SK-N-SH (cell line): ENCODE measurements at regions not wholly inside any gene's neighbourhood (a gene's known extent, or its start where the extent isn't known, plus 50 kb on each side); places are given as distances from the start of the nearest gene placed in this dataset.

Source experiments
- CTCF ChIA-PET: fragments of 300-600, 350-600 bp; formaldehyde crosslinking; extraction: SDS; loops from one replicate; lab custom pipeline; 2021; lab: Yijun Ruan, JAX
- POLR2A ChIA-PET: fragments of 350-600 bp; sonication (Branson Sonifier 250); formaldehyde crosslinking; extraction: SDS; loops from one replicate; lab custom pipeline; 2020; ENCODE audit warnings: antibody characterized with exemption, inconsistent platforms; lab: Yijun Ruan, JAX
- DNase-seq: peaks from one replicate; pipeline ENCODE4 v3.0.0; 2012
- H2AFZ ChIP-seq: fragments of 200-600 bp; sonication (generic); 2 replicates; pipeline ENCODE4 v1.8.1; 2016; ENCODE audit warnings: antibody characterized with exemption, mild to moderate bottlenecking, low read depth
- H3F3A ChIP-seq: fragments of 200-600 bp; sonication (generic); replicated peaks from 2 replicates; pipeline ENCODE3; 2016; ENCODE audit warnings: antibody characterized with exemption, mild to moderate bottlenecking; ENCODE audit not compliant: insufficient read depth
- H3K27ac ChIP-seq, 2 experiments: fragments of 200-500 bp in 1 of 2; fragments of 200-600 bp in 1 of 2; sonication (Bioruptor generic) in 1 of 2; sonication (generic), shearing (Covaris generic) in 1 of 2; 2 replicates each; pipeline versions ENCODE4 v1.5.1 to v1.6.1; 2014 to 2016; ENCODE audit warnings: low read depth in 2 of 2, inconsistent platforms in 1 of 2, low read length in 1 of 2, mild to moderate bottlenecking in 1 of 2, mixed read lengths in 1 of 2
- H3K27me3 ChIP-seq: fragments of 200-600 bp; sonication (generic), shearing (Covaris generic); 2 replicates; pipeline ENCODE4 v1.6.1; 2016; ENCODE audit warnings: mixed run types; ENCODE audit not compliant: insufficient read depth
- H3K36me3 ChIP-seq, 2 experiments: fragments of 200-500 bp in 1 of 2; fragments of 200-600 bp in 1 of 2; sonication (Bioruptor generic) in 1 of 2; sonication (generic) in 1 of 2; replicated peaks in 1 of 2; 2 replicates each; pipeline versions ENCODE3 to v1.5.1; 2014 to 2016; ENCODE audit warnings: low read length in 1 of 2, mild to moderate bottlenecking in 1 of 2; ENCODE audit not compliant: insufficient read depth in 2 of 2, control insufficient read depth in 1 of 2
- H3K4me1 ChIP-seq, 2 experiments: fragments of 200-500 bp in 1 of 2; fragments of 200-600 bp in 1 of 2; sonication (Bioruptor generic) in 1 of 2; sonication (generic), shearing (Covaris generic) in 1 of 2; 2 replicates each; pipeline versions ENCODE4 v1.5.1 to v1.6.1; 2014 to 2016; ENCODE audit warnings: low read depth in 1 of 2, low read length in 1 of 2, mixed run types in 1 of 2; ENCODE audit not compliant: insufficient read depth in 2 of 2, control insufficient read depth in 1 of 2
- H3K4me2 ChIP-seq: fragments of 200-600 bp; sonication (generic), shearing (Covaris generic); 2 replicates; pipeline ENCODE4 v1.6.1; 2017; ENCODE audit warnings: mixed run types
- H3K4me3 ChIP-seq, 2 experiments: fragments of 200-500 bp in 1 of 2; fragments of 200-600 bp in 1 of 2; sonication (Bioruptor generic) in 1 of 2; sonication (generic), shearing (Covaris generic) in 1 of 2; 2 replicates each; pipeline versions ENCODE4 v1.5.1 to v1.8.1; 2014 to 2016; ENCODE audit warnings: low read depth in 2 of 2, inconsistent platforms in 1 of 2, low read length in 1 of 2, mild to moderate bottlenecking in 1 of 2, mixed read lengths in 1 of 2, moderate library complexity in 1 of 2
- H3K79me2 ChIP-seq: fragments of 200-600 bp; sonication (generic); 2 replicates; pipeline ENCODE4 v1.8.1; 2017; ENCODE audit warnings: mild to moderate bottlenecking; ENCODE audit not compliant: insufficient read depth
- H3K9ac ChIP-seq: fragments of 200-600 bp; sonication (generic); 2 replicates; pipeline ENCODE4 v1.6.1; 2017; ENCODE audit warnings: mixed run types
- H3K9me2 ChIP-seq: fragments of 200-600 bp; sonication (generic); 2 replicates; pipeline ENCODE4 v1.6.1; 2017; ENCODE audit warnings: mixed run types
- H3K9me3 ChIP-seq: fragments of 200-600 bp; sonication (generic); 2 replicates; pipeline ENCODE4 v1.6.1; 2017; ENCODE audit warnings: mixed run types, mild to moderate bottlenecking, moderate library complexity
- H4K20me1 ChIP-seq: fragments of 200-600 bp; sonication (generic); 2 replicates; pipeline ENCODE4 v1.6.1; 2017; ENCODE audit warnings: mild to moderate bottlenecking, mixed run types; ENCODE audit not compliant: insufficient read depth
- CHD2 ChIP-seq: fragments of 150-350 bp; IDR thresholded peaks from 2 replicates; pipeline ENCODE4 v1.6.1; 2018; ENCODE audit warnings: low read length; ENCODE audit not compliant: partially characterized antibody
- ELF1 ChIP-seq: IDR thresholded peaks from 2 replicates; pipeline ENCODE4 v1.4.0; 2012
- FOSL2 ChIP-seq: IDR thresholded peaks from 2 replicates; pipeline ENCODE4 v1.4.0; 2012; ENCODE audit warnings: low read depth, mild to moderate bottlenecking, moderate library complexity, borderline replicate concordance
- GABPA ChIP-seq: IDR thresholded peaks from 2 replicates; pipeline ENCODE4 v1.4.0; 2012; ENCODE audit warnings: low read depth, mild to moderate bottlenecking
- MEF2A ChIP-seq: IDR thresholded peaks from 2 replicates; pipeline ENCODE4 v1.4.0; 2012; ENCODE audit warnings: low read depth, borderline replicate concordance
- MXI1 ChIP-seq: IDR thresholded peaks from 2 replicates; pipeline ENCODE4 v1.6.1; 2012; ENCODE audit warnings: mild to moderate bottlenecking, low read depth, low read length, improper control_type of control experiment
- NFIC ChIP-seq: IDR thresholded peaks from 2 replicates; pipeline ENCODE4 v1.4.0; 2012; ENCODE audit warnings: borderline replicate concordance
- REST ChIP-seq: IDR thresholded peaks from 2 replicates; pipeline ENCODE4 v1.6.1; 2012; ENCODE audit warnings: mild to moderate bottlenecking, low read depth, low read length, moderate library complexity
- RFX5 ChIP-seq: IDR thresholded peaks from 2 replicates; pipeline ENCODE4 v1.6.1; 2012; ENCODE audit warnings: mild to moderate bottlenecking, improper control_type of control experiment, low read length
- SIN3A ChIP-seq: IDR thresholded peaks from 2 replicates; pipeline ENCODE4 v1.6.1; 2012; ENCODE audit warnings: low read depth, mild to moderate bottlenecking, low read length, moderate library complexity, borderline replicate concordance
- SMC3 ChIP-seq: IDR thresholded peaks from 2 replicates; pipeline ENCODE4 v1.6.1; 2012; ENCODE audit warnings: low read depth, low read length, improper control_type of control experiment
- YY1 ChIP-seq: IDR thresholded peaks from 2 replicates; pipeline ENCODE4 v1.4.0; 2012; ENCODE audit warnings: low read depth, mild to moderate bottlenecking
- WGBS: methylation state at CpG from one replicate; pipeline ENCODE4 v1.1.6; 2017; ENCODE audit warnings: low lambda C conversion rate; 5-methylcytosine and 5-hydroxymethylcytosine counted together

- Histone ChIP-seq H3K9ac (no peak overlapping the region), H3K4me2 (no peak overlapping the region), H2AFZ (no peak overlapping the region), H3K27me3 (no peaks in the 10 kb centered on the region), H3K36me3 (no peaks in the 10 kb centered on the region), H3K27ac (peak overlapping the region in 1 of 2 experiments; percentile 99; a peak in 1 of 4 replicates), H4K20me1 (no peaks in the 10 kb centered on the region), H3K79me2 (no peaks in the 10 kb centered on the region), H3K4me1 (peaks cover 8 to 22% of the 10 kb centered on the region in 2 experiments; a peak in 3 of 4 replicates), H3K4me3 (no peak overlapping the region), H3K9me3 (no peaks in the 10 kb centered on the region), H3F3A (peaks cover 23% of the 10 kb centered on the region), H3K9me2 (no peaks in the 10 kb centered on the region)
- TF ChIP-seq SIN3A: no peak
- POLR2A ChIA-PET: no interaction called here
- WGBS: 62% methylated on average over 3 of the region's 3 CpGs
- no peak for DNase-seq
- CTCF ChIA-PET: no interaction called here
Measured at GRCh38 chr6:25056130-25056529, 120.4 kb upstream of the RIPOR2 start.

- peaks cover 8 to 15% of the 10 kb centered on the region in 2 experiments; a peak in 3 of 4 replicates for H3K4me1 ChIP-seq
- DNase-seq: no peak
- no peaks in the 10 kb centered on the region for H3K9me3 ChIP-seq
- ChIA-PET POLR2A (no interaction called here), CTCF (no interaction called here)
- no peak overlapping the region for H3K27ac ChIP-seq
- no peak overlapping the region for H3K4me2 ChIP-seq
- no peak overlapping the region for H3K4me3 ChIP-seq
- no peak overlapping the region for H3K9ac ChIP-seq
- no peaks in the 10 kb centered on the region for H3K9me2 ChIP-seq
- no peaks in the 10 kb centered on the region for H4K20me1 ChIP-seq
- no peaks in the 10 kb centered on the region for H3K36me3 ChIP-seq
- H3K79me2 ChIP-seq: no peaks in the 10 kb centered on the region
- no peak overlapping the region for H2AFZ ChIP-seq
- WGBS: 91% methylated on average over 6 of the region's 7 CpGs
- H3K27me3 ChIP-seq: no peaks in the 10 kb centered on the region
- H3F3A ChIP-seq: peaks cover 28% of the 10 kb centered on the region
- TF ChIP-seq SMC3 (no peak), MEF2A (no peak), ELF1 (no peak), RFX5 (no peak), NFIC (no peak), MXI1 (no peak), GABPA (no peak), REST (no peak), YY1 (no peak), FOSL2 (no peak), CHD2 (no peak)
Measured at GRCh38 chr6:25057111-25057905, 121.5 kb upstream of the RIPOR2 start.
